ENCODE measurements at regions not wholly inside any gene's neighbourhood (a gene's known extent, or its start where the extent isn't known, plus 50 kb on each side); places are given as distances from the start of the nearest gene placed in this dataset.
"Not testable (repeated sequence)": the region's sequence is repeated elsewhere in the genome, so short reads cannot be mapped to it uniquely, and the experiment has no call there.

DNA sequence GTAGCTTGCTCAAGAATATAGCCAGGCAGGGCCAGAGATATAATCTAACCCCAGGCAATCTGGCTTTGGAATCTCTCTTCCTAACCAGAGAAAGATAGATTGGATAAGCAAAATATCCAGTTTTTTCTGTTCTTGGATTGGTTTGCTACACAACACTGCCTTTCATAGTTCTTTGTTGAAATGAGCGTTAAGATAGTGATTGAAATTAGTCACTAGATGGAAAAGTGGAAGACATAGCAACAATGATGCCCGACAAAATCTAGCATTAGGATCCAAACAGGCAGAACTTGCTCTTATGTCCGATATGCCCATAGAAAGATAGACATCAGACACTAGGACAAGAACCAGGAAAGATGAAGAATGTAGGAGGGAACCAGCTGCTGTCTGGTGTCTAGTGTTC lies 77.3 kb upstream of the COL8A1 start:
- no peaks in the 10 kb centered on the region for H3K27me3 ChIP-seq (ENCODE audit: control insufficient read depth in 1 of 2, insufficient read depth in 2 of 2, low read length in 2 of 2)

DNA sequence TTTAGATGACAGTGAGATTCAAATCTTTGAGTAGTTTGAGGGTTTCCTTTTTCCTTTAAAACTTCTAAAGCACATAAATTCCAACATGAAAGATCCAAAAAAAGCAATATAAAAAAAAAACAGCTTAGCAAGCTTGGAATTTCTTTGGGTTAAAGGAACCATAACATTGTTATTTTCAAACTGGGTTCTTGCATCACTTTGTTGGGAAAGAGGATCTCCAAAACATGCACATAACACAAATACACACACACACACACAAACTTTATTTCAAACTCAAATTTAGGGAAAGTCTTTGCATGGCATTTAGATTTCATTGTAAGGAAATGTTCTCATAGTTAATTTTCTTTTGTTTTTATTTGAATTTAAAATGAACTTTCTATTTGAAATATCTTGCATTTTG lies 79.2 kb upstream of the COL8A1 start:
- no peak overlapping the region for H3K27ac ChIP-seq (ENCODE audit: low read depth, low read length)
- no peak overlapping the region for H3K4me3 ChIP-seq (ENCODE audit: low read depth in 1 of 2, low read length in 2 of 2)
- H3K36me3 ChIP-seq (ENCODE audit: insufficient read depth, low read length): no peaks in the 10 kb centered on the region
- no peaks in the 10 kb centered on the region for H3K9me3 ChIP-seq (ENCODE audit: low read length)
- H3K9ac ChIP-seq (ENCODE audit: low read length): no peak overlapping the region
- H3K27me3 ChIP-seq (ENCODE audit: control insufficient read depth in 1 of 2, insufficient read depth in 2 of 2, low read length in 2 of 2): no peaks in the 10 kb centered on the region
- no peaks in the 10 kb centered on the region for H3K4me1 ChIP-seq (ENCODE audit: insufficient read depth, low read length)

More for the DNA sequence above, 77.3 kb upstream of the COL8A1 start:
- H3K36me3 ChIP-seq (ENCODE audit: insufficient read depth, low read length): no peaks in the 10 kb centered on the region
- H3K27ac ChIP-seq (ENCODE audit: low read depth, low read length): no peak overlapping the region
- no peaks in the 10 kb centered on the region for H3K4me1 ChIP-seq (ENCODE audit: insufficient read depth, low read length)
- no peak overlapping the region for H3K4me3 ChIP-seq (ENCODE audit: low read depth in 1 of 2, low read length in 2 of 2)
- H3K9me3 ChIP-seq (ENCODE audit: low read length): no peaks in the 10 kb centered on the region
- H3K9ac ChIP-seq (ENCODE audit: low read length): no peak overlapping the region

DNA sequence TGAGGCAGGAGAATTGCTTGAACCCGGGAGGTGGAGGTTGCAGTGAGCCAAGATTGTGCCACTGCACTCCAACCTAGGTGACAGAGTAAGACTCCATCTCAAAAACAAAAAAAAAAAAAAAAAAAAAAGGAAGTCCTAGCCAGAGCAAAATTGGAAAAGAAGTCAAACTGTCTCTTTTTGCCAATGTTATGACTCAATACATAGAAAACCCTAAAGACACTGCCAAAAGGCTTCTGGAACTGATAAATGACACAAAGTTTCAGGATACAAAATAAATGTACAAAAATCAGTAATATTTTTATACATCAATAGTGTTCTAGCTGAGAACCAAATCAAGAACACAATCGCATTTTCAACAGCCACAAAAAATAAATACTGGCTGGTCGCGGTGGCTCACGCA lies 82.5 kb upstream of the COL8A1 start:
- not testable (repeated sequence) for H3K9me3 ChIP-seq (ENCODE audit: low read length); H3K9ac ChIP-seq (ENCODE audit: low read length); H3K27me3 ChIP-seq (ENCODE audit: control insufficient read depth in 1 of 2, insufficient read depth in 2 of 2, low read length in 2 of 2); H3K4me3 ChIP-seq (ENCODE audit: low read depth in 1 of 2, low read length in 2 of 2); H3K27ac ChIP-seq (ENCODE audit: low read depth, low read length); H3K4me1 ChIP-seq (ENCODE audit: insufficient read depth, low read length); H3K36me3 ChIP-seq (ENCODE audit: insufficient read depth, low read length)

DNA sequence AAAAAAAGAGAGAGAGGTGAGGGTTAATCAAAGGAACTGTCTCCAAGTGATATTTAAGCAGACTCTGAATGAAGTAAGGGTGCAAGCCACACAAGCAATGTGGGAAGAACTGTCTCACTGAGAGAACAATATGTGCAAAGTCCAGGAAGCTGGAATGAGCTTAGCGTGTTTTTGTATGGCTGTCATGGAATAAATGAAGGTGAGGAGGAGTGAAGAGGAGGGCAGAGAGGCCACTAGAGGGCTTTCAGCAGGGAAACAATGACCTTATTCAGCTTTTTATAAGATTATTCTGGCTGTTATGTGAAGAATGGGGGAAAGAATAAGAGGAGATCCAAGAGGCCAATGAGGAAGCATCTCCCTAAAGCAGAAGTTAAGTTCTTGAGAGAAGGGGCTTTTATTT lies 86.9 kb upstream of the COL8A1 start:
- no peak overlapping the region for H3K9ac ChIP-seq (ENCODE audit: low read length)
- no peaks in the 10 kb centered on the region for H3K27me3 ChIP-seq (ENCODE audit: control insufficient read depth in 1 of 2, insufficient read depth in 2 of 2, low read length in 2 of 2)
- no peak overlapping the region for H3K27ac ChIP-seq (ENCODE audit: low read depth, low read length)
- H3K4me3 ChIP-seq (ENCODE audit: low read depth in 1 of 2, low read length in 2 of 2): no peak overlapping the region
- no peaks in the 10 kb centered on the region for H3K9me3 ChIP-seq (ENCODE audit: low read length)
- H3K4me1 ChIP-seq (ENCODE audit: insufficient read depth, low read length): peaks cover 4% of the 10 kb centered on the region
- H3K36me3 ChIP-seq (ENCODE audit: insufficient read depth, low read length): no peaks in the 10 kb centered on the region

DNA sequence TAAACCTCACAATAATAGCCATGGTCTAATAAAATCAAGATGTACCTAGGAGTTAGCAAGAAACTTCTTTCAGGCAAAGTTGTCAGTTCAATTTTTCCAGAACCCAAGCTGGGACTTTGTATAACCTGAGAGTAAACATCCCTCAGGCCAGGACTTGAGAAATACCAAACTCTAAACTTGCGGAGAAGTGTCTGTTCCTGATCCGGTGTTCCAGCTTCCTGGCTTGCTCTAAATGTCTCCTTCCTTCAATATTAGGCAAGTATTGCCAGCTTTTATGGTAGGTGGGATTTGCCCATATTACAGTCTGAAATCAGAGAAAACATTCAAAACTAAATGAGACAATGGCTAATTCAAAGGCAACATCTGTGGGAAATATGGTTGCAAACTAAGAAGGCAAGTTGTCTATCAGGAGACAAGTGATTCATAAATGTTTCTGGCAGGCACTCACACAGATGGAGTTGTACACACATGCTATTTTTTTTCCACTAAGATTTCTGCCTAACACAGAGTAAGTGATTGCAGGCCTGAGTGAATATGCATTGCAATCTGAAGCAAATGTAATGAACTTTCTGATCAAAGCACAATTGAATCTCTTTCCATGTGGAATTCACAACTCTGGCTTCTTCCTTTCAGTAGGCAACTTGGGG lies 88.3 kb upstream of the COL8A1 start:
- no peaks in the 10 kb centered on the region for H3K36me3 ChIP-seq (ENCODE audit: insufficient read depth, low read length)
- H3K4me3 ChIP-seq (ENCODE audit: low read depth in 1 of 2, low read length in 2 of 2): no peak overlapping the region
- no peak overlapping the region for H3K9ac ChIP-seq (ENCODE audit: low read length)
- no peak overlapping the region for H3K27ac ChIP-seq (ENCODE audit: low read depth, low read length)
- H3K27me3 ChIP-seq (ENCODE audit: control insufficient read depth in 1 of 2, insufficient read depth in 2 of 2, low read length in 2 of 2): no peaks in the 10 kb centered on the region
- H3K4me1 ChIP-seq (ENCODE audit: insufficient read depth, low read length): peaks cover 4% of the 10 kb centered on the region
- no peaks in the 10 kb centered on the region for H3K9me3 ChIP-seq (ENCODE audit: low read length)

DNA sequence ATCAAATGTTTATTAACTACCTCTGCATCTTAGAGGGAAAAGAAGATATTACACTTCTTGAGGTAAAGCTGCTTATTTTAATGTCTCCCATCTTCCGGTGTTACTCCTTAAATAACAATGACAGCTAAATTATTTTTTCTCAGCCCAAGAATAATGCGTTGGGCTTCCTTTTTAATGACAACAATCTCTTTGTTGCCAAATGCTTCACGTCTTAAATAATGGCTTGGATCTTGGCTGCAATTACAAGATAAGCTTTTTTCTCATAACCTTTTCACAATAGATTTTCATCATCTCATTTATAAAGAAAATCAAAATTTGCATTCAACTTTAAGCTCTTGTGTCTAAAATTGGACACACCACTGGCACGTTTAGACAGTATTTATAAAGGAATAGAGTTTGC lies 89.2 kb upstream of the COL8A1 start:
- Histone ChIP-seq H3K9ac (ENCODE audit: low read length) (no peak overlapping the region), H3K27ac (ENCODE audit: low read depth, low read length) (no peak overlapping the region)

DNA sequence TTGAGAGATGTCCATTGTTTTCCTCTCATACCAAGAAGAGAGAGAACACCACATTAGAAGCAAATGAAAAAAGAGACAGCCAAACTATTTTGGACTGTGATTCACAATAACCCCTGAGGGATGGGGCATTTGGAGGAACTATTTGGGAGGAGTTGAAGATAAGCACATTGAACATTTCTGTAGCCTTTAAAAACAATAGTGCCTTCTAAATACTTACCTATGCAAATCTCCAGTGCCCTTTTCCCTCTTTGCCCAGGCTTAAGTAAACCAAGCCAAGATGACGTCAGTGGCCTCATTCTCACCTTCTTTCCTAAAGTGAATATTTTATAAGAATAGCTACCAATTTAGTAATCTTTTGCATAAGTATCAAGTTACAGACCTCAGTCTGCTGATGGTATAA lies 89.7 kb upstream of the COL8A1 start:
- Histone ChIP-seq H3K27me3 (ENCODE audit: control insufficient read depth in 1 of 2, insufficient read depth in 2 of 2, low read length in 2 of 2) (no peaks in the 10 kb centered on the region), H3K4me1 (ENCODE audit: insufficient read depth, low read length) (peaks cover 4% of the 10 kb centered on the region), H3K9ac (ENCODE audit: low read length) (no peak overlapping the region), H3K27ac (ENCODE audit: low read depth, low read length) (no peak overlapping the region), H3K4me3 (ENCODE audit: low read depth in 1 of 2, low read length in 2 of 2) (no peak overlapping the region), H3K36me3 (ENCODE audit: insufficient read depth, low read length) (no peaks in the 10 kb centered on the region), H3K9me3 (ENCODE audit: low read length) (no peaks in the 10 kb centered on the region)

More for the DNA sequence above, 89.2 kb upstream of the COL8A1 start:
- Histone ChIP-seq H3K4me3 (ENCODE audit: low read depth in 1 of 2, low read length in 2 of 2) (no peak overlapping the region), H3K36me3 (ENCODE audit: insufficient read depth, low read length) (no peaks in the 10 kb centered on the region), H3K9me3 (ENCODE audit: low read length) (no peaks in the 10 kb centered on the region), H3K4me1 (ENCODE audit: insufficient read depth, low read length) (peaks cover 4% of the 10 kb centered on the region), H3K27me3 (ENCODE audit: control insufficient read depth in 1 of 2, insufficient read depth in 2 of 2, low read length in 2 of 2) (no peaks in the 10 kb centered on the region)

DNA sequence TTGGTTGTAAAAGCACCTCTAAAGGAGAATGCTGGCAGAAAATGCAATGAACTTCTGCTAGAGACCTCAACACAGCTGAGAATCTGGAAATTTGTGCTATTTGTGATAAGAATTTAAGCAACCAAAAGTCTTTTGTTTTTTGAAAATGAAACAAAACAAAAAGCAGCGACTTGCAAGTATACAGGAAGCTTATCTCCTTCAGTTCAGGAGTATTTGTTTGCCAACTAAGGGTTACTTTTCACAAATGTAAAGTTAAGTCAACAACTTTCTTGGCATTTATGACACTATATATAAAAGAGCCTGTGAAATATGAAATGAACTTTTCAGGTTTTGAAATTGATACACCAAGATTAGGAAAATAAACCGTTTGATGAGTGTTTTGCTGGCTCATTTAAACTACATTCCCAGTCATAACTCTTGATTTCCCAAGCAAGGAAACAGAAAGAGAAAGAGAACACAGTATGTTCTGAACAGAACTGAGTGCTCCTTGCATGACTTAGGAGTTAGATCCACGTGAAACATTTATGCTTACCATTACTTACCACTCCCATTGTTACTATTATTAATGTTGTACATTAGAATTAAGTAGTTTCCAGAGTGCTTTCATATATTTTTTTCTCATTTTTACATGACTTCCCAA lies 92.3 kb upstream of the COL8A1 start:
- no peak overlapping the region for H3K27ac ChIP-seq (ENCODE audit: low read depth, low read length)
- H3K4me1 ChIP-seq (ENCODE audit: insufficient read depth, low read length): peaks cover 4% of the 10 kb centered on the region
- H3K36me3 ChIP-seq (ENCODE audit: insufficient read depth, low read length): no peaks in the 10 kb centered on the region
- H3K27me3 ChIP-seq (ENCODE audit: control insufficient read depth in 1 of 2, insufficient read depth in 2 of 2, low read length in 2 of 2): no peaks in the 10 kb centered on the region
- no peak overlapping the region for H3K9ac ChIP-seq (ENCODE audit: low read length)
- H3K9me3 ChIP-seq (ENCODE audit: low read length): no peaks in the 10 kb centered on the region
- H3K4me3 ChIP-seq (ENCODE audit: low read depth in 1 of 2, low read length in 2 of 2): no peak overlapping the region

DNA sequence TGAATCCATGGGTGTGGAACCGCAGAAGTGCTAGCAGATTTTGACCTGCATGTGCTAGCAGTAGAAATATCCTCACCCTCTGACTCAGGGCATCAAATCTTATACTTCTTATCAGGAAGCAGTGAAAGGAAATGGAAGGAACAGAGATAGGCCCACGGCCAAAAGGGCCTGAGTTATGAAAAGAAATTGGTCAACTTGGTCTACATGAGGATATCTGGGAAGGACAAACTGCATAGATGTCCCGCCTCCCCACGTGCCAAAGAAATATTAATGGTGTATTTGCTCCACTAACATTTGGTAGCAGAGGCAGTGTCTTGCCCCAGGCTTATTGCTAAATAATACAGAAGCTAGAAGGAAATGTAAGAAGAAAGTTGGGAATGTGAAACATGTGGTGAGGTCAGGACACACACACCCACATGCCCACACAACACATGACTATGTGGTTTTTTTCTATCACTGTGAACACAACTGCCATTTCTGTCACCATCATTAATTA lies 93.6 kb upstream of the COL8A1 start:
- H3K4me1 ChIP-seq (ENCODE audit: insufficient read depth, low read length): peaks cover 1% of the 10 kb centered on the region

DNA sequence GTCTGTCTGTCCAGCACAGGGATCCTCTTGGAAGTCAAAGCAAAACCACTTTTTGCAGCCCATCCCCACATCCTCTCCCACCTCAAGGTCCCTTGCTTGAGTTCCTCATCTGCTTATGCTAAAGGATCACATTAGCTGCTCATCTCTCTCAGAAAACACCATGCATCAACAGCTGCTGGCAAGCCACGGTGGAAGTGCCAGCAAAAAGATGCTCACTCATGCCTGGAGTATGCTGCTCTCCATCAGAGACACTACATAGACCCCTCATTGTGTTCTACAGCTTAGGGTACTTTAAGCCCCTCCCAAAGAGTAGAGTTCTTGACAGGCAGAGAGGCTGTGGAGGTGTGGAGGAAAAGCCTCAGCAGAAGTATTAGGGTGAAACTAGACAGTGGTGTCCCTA lies 94.6 kb upstream of the COL8A1 start:
- no peak overlapping the region for H3K27ac ChIP-seq (ENCODE audit: low read depth, low read length)

More for the DNA sequence above, 93.6 kb upstream of the COL8A1 start:
- H3K9me3 ChIP-seq (ENCODE audit: low read length): no peaks in the 10 kb centered on the region
- no peaks in the 10 kb centered on the region for H3K27me3 ChIP-seq (ENCODE audit: control insufficient read depth in 1 of 2, insufficient read depth in 2 of 2, low read length in 2 of 2)
- H3K27ac ChIP-seq (ENCODE audit: low read depth, low read length): no peak overlapping the region
- H3K4me3 ChIP-seq (ENCODE audit: low read depth in 1 of 2, low read length in 2 of 2): no peak overlapping the region
- H3K9ac ChIP-seq (ENCODE audit: low read length): no peak overlapping the region
- no peaks in the 10 kb centered on the region for H3K36me3 ChIP-seq (ENCODE audit: insufficient read depth, low read length)

DNA sequence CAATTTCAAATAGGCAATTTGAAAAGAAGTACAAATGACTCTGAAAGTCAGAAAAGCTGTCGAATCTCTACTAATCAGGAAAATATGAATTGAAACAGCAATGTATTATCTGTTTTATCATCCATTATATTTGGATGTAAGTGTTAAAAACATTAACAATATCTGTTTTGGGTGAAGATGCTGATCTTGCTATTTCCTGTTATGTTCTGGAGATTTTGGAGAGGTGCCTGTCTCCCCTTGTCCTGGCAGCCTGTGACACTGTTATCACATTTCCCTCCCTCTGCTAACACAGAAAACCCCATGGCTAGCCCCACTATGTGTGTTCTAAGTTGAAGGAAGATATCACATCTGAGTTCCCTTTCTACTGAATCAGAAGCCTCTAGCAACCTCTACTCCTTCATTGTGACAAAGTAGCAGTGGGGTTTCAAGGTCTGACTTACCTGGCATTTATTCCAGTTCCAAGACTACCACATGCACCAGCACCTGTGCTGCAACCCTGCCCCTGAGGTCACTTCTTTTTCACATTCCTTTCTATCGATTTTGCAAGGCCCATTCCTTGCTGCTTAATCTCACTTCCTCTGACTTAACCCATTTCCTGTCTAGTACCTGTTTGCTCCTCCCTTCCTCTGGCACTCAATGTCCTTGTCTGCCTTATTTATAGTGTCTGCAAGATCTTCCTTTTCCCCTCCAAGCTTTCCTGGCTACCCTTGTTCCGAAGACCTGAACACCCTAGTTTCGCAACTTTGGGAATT lies 95.5 kb upstream of the COL8A1 start:
- no peaks in the 10 kb centered on the region for H3K36me3 ChIP-seq (ENCODE audit: insufficient read depth, low read length)
- H3K27ac ChIP-seq (ENCODE audit: low read depth, low read length): no peak overlapping the region
- H3K27me3 ChIP-seq (ENCODE audit: control insufficient read depth in 1 of 2, insufficient read depth in 2 of 2, low read length in 2 of 2): no peaks in the 10 kb centered on the region
- no peaks in the 10 kb centered on the region for H3K9me3 ChIP-seq (ENCODE audit: low read length)
- no peak overlapping the region for H3K9ac ChIP-seq (ENCODE audit: low read length)
- no peak overlapping the region for H3K4me3 ChIP-seq (ENCODE audit: low read depth in 1 of 2, low read length in 2 of 2)
- no peaks in the 10 kb centered on the region for H3K4me1 ChIP-seq (ENCODE audit: insufficient read depth, low read length)

More for the DNA sequence above, 94.6 kb upstream of the COL8A1 start:
- Histone ChIP-seq H3K4me1 (ENCODE audit: insufficient read depth, low read length) (no peaks in the 10 kb centered on the region), H3K27me3 (ENCODE audit: control insufficient read depth in 1 of 2, insufficient read depth in 2 of 2, low read length in 2 of 2) (no peaks in the 10 kb centered on the region), H3K36me3 (ENCODE audit: insufficient read depth, low read length) (no peaks in the 10 kb centered on the region), H3K4me3 (ENCODE audit: low read depth in 1 of 2, low read length in 2 of 2) (no peak overlapping the region), H3K9ac (ENCODE audit: low read length) (no peak overlapping the region), H3K9me3 (ENCODE audit: low read length) (no peaks in the 10 kb centered on the region)

Measured in muscle layer of colon (tissue), 2 donors.